C4-2B (cell line): ENCODE measurements at regions not wholly inside any gene's neighbourhood (a gene's known extent, or its start where the extent isn't known, plus 50 kb on each side); places are given as distances from the start of the nearest gene placed in this dataset.

Experiments used
- CTCF ChIP-seq: fragments of 450-650 bp; conservative IDR thresholded peaks from 2 replicates; pipeline ENCODE4 v1.5.1; 2017; ENCODE audit warnings: mild to moderate bottlenecking
- ZFX ChIP-seq: fragments of 450-650 bp; IDR thresholded peaks from 2 replicates; pipeline ENCODE4 v1.6.1; 2017

- TF ChIP-seq ZFX = no peak
- TF ChIP-seq CTCF = no peak
Measured at GRCh38 chr3:194274424-194275085, 76.6 kb downstream of the CPN2 start.
